ENCODE measurements at regions not wholly inside any gene's neighbourhood (a gene's known extent, or its start where the extent isn't known, plus 50 kb on each side); places are given as distances from the start of the nearest gene placed in this dataset.

GRCh38 chr5:93101661-93102060 lies 479.4 kb downstream of the NR2F1-AS1 start:
- ATAC-seq: no peak
- Histone ChIP-seq H3K4me1 (no peaks in the 10 kb centered on the region), H3K36me3 (no peaks in the 10 kb centered on the region), H3K9me3 (no peaks in the 10 kb centered on the region), H3K4me3 (no peak overlapping the region), H3K27me3 (ENCODE audit: low read depth) (no peaks in the 10 kb centered on the region), H3K27ac (no peak overlapping the region)
- intact Hi-C loops (cut with DNase I): no loop called here
- DNase-seq: no peak
- TF ChIP-seq, protein P1, sequence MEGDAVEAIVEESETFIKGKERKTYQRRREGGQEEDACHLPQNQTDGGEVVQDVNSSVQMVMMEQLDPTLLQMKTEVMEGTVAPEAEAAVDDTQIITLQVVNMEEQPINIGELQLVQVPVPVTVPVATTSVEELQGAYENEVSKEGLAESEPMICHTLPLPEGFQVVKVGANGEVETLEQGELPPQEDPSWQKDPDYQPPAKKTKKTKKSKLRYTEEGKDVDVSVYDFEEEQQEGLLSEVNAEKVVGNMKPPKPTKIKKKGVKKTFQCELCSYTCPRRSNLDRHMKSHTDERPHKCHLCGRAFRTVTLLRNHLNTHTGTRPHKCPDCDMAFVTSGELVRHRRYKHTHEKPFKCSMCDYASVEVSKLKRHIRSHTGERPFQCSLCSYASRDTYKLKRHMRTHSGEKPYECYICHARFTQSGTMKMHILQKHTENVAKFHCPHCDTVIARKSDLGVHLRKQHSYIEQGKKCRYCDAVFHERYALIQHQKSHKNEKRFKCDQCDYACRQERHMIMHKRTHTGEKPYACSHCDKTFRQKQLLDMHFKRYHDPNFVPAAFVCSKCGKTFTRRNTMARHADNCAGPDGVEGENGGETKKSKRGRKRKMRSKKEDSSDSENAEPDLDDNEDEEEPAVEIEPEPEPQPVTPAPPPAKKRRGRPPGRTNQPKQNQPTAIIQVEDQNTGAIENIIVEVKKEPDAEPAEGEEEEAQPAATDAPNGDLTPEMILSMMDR (IDR thresholded peaks at IDR 0.05): no peak

DNA sequence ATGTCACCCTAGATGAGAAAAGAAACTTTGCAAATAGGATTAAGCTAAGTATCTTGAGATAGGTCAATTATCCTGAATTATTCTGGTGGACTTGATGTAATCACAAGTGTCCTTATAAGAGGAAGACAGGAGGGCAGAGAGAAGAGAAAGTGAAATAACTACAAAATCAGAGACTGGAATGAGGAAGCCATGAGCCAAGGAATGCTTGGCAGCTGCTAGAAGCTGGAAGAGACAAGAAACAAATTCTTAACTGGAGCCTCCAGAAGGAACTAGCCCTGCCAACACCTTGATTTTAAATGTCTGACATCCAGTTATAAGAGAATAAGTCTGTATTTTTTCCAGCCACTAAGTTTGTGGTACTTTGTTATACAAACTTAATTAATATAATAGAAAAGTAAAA lies 480.0 kb downstream of the NR2F1-AS1 start:
- H3K4me3 ChIP-seq: no peak overlapping the region
- intact Hi-C loops (cut with DNase I): no loop called here
- H3K36me3 ChIP-seq: no peaks in the 10 kb centered on the region
- no peaks in the 10 kb centered on the region for H3K4me1 ChIP-seq
- DNase-seq (no peak), ATAC-seq (no peak)
- H3K9me3 ChIP-seq: no peaks in the 10 kb centered on the region
- no peak overlapping the region for H3K27ac ChIP-seq
- H3K27me3 ChIP-seq (ENCODE audit: low read depth): no peaks in the 10 kb centered on the region
- TF ChIP-seq, protein P1 (IDR thresholded peaks at IDR 0.05): no peak

GRCh38 chr5:93100428-93100827 lies 480.6 kb downstream of the NR2F1-AS1 start:
- ATAC-seq (no peak), DNase-seq (no peak)
- Histone ChIP-seq H3K36me3 (no peaks in the 10 kb centered on the region), H3K9me3 (no peaks in the 10 kb centered on the region), H3K4me1 (no peaks in the 10 kb centered on the region), H3K27me3 (ENCODE audit: low read depth) (no peaks in the 10 kb centered on the region), H3K4me3 (no peak overlapping the region), H3K27ac (no peak overlapping the region)
- intact Hi-C loops (cut with DNase I): no loop called here
- TF ChIP-seq, protein P1 (IDR thresholded peaks at IDR 0.05): no peak

- DNase-seq (no peak), ATAC-seq (no peak)
- Histone ChIP-seq H3K27me3 (ENCODE audit: low read depth) (no peaks in the 10 kb centered on the region), H3K9me3 (no peaks in the 10 kb centered on the region), H3K36me3 (no peaks in the 10 kb centered on the region), H3K4me1 (no peaks in the 10 kb centered on the region), H3K4me3 (no peak overlapping the region), H3K27ac (no peak overlapping the region)
- TF ChIP-seq, protein P1 (IDR thresholded peaks at IDR 0.05): no peak
- intact Hi-C loops (cut with DNase I): no loop called here
Measured at GRCh38 chr5:93099902-93100347, 481.1 kb downstream of the NR2F1-AS1 start.

- H3K4me3 ChIP-seq: no peak overlapping the region
- H3K27ac ChIP-seq: no peak overlapping the region
- no peaks in the 10 kb centered on the region for H3K4me1 ChIP-seq
- TF ChIP-seq, protein P1 (IDR thresholded peaks at IDR 0.05): no peak
- no peak for DNase-seq
- H3K36me3 ChIP-seq: no peaks in the 10 kb centered on the region
- intact Hi-C loops (cut with DNase I): no loop called here
- H3K27me3 ChIP-seq (ENCODE audit: low read depth): no peaks in the 10 kb centered on the region
- no peak for ATAC-seq
- no peaks in the 10 kb centered on the region for H3K9me3 ChIP-seq
Measured at GRCh38 chr5:93096561-93096960, 484.5 kb downstream of the NR2F1-AS1 start.

Measured in lower lobe of right lung (tissue), 2 donors.